ENCODE measurements at regions not wholly inside any gene's neighbourhood (a gene's known extent, or its start where the extent isn't known, plus 50 kb on each side); places are given as distances from the start of the nearest gene placed in this dataset.

DNA sequence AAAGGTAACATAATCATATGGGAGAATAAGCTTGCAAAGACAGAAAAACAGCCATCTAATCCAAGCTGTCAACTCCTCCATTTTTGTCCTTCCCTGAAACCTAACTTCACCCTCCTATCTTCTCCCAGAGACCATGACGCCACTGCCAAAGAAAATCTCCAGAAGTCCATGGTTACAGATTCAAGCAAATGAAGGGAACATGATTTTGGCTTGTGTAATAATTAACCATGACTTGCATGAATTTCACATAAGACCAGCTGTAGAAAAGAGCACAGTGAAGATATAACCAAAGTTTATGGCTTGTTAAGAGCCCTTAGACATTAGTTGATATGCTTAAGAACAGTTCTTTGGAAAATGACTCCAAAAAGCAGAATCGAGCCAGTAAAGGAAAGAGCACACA, 342.1 kb upstream of the NRSN1 start:
- Histone ChIP-seq H3K4me2 (ENCODE audit: low read length) (no peak overlapping the region), H3K9me2 (ENCODE audit: insufficient read depth) (no peaks in the 10 kb centered on the region), H4K20me1 (ENCODE audit: insufficient read depth) (no peaks in the 10 kb centered on the region), H2AFZ (ENCODE audit: low read depth, low read length, poor library complexity, severe bottlenecking) (no peak overlapping the region), H3K4me1 (ENCODE audit: control insufficient read depth in 1 of 2, insufficient read depth in 2 of 2, low read length in 2 of 2) (no peaks in the 10 kb centered on the region), H3K9me3 (ENCODE audit: control insufficient read depth in 1 of 2, insufficient read depth in 1 of 2, low read depth in 1 of 2, low read length in 2 of 2) (no peaks in the 10 kb centered on the region), H3K36me3 (ENCODE audit: control insufficient read depth in 1 of 2, insufficient read depth in 2 of 2, low read length in 2 of 2) (no peaks in the 10 kb centered on the region), H3K27ac (ENCODE audit: low read depth, low read length) (no peak overlapping the region), H3K9ac (ENCODE audit: low read length) (no peak overlapping the region), H3K4me3 (replicated peaks in 1 of 2; ENCODE audit: low read depth in 1 of 2, low read length in 2 of 2) (no peak overlapping the region), H3K79me2 (ENCODE audit: insufficient read depth, low read length) (no peaks in the 10 kb centered on the region), H3K27me3 (ENCODE audit: insufficient read depth, low read length) (no peaks in the 10 kb centered on the region)
- RAD21 ChIA-PET (ENCODE audit: low non-redundant PET in 1 of 2, low total read pairs in 2 of 2, uncharacterized antibody in 2 of 2, unreplicated experiment in 2 of 2) = no interaction called here
- POLR2A ChIA-PET = no interaction called here
- no peak for DNase-seq (ENCODE audit: low read depth, low spot score)
- ATAC-seq = no peak
- no TSS peak for BruUV-seq (replicated peaks)
- no peak for TF ChIP-seq EZH2phosphoT487 (IDR thresholded peaks at IDR 0.05; ENCODE audit: borderline replicate concordance)
- TF ChIP-seq REST (IDR thresholded peaks at IDR 0.05; ENCODE audit: low read depth) = no peak
- TF ChIP-seq, protein P1, sequence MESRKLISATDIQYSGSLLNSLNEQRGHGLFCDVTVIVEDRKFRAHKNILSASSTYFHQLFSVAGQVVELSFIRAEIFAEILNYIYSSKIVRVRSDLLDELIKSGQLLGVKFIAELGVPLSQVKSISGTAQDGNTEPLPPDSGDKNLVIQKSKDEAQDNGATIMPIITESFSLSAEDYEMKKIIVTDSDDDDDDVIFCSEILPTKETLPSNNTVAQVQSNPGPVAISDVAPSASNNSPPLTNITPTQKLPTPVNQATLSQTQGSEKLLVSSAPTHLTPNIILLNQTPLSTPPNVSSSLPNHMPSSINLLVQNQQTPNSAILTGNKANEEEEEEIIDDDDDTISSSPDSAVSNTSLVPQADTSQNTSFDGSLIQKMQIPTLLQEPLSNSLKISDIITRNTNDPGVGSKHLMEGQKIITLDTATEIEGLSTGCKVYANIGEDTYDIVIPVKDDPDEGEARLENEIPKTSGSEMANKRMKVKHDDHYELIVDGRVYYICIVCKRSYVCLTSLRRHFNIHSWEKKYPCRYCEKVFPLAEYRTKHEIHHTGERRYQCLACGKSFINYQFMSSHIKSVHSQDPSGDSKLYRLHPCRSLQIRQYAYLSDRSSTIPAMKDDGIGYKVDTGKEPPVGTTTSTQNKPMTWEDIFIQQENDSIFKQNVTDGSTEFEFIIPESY (IDR thresholded peaks at IDR 0.05; ENCODE audit: extremely low read depth, insufficient replicate concordance, low read length) = no peak
- TF ChIP-seq POLR2A (IDR thresholded peaks at IDR 0.05; ENCODE audit: borderline replicate concordance, extremely low read depth, insufficient read depth, insufficient read length) = no peak
- no peak for TF ChIP-seq ZNF274 (IDR thresholded peaks at IDR 0.05; ENCODE audit: low read depth, low read length)
- TF ChIP-seq, protein P2, sequence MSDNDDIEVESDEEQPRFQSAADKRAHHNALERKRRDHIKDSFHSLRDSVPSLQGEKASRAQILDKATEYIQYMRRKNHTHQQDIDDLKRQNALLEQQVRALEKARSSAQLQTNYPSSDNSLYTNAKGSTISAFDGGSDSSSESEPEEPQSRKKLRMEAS (IDR thresholded peaks at IDR 0.05) = no peak
- no peak for TF ChIP-seq RAD21 (IDR thresholded peaks at IDR 0.05; ENCODE audit: low read depth)
- TF ChIP-seq, protein P3, sequence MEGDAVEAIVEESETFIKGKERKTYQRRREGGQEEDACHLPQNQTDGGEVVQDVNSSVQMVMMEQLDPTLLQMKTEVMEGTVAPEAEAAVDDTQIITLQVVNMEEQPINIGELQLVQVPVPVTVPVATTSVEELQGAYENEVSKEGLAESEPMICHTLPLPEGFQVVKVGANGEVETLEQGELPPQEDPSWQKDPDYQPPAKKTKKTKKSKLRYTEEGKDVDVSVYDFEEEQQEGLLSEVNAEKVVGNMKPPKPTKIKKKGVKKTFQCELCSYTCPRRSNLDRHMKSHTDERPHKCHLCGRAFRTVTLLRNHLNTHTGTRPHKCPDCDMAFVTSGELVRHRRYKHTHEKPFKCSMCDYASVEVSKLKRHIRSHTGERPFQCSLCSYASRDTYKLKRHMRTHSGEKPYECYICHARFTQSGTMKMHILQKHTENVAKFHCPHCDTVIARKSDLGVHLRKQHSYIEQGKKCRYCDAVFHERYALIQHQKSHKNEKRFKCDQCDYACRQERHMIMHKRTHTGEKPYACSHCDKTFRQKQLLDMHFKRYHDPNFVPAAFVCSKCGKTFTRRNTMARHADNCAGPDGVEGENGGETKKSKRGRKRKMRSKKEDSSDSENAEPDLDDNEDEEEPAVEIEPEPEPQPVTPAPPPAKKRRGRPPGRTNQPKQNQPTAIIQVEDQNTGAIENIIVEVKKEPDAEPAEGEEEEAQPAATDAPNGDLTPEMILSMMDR (IDR thresholded peaks at IDR 0.05 in 2 of 3, conservative IDR thresholded peaks at IDR 0.05 in 1 of 3; ENCODE audit: borderline replicate concordance in 1 of 3, insufficient read depth in 1 of 3, low read depth in 2 of 3, low read length in 2 of 3) = no peak
- no peak for TF ChIP-seq CBX3 (IDR thresholded peaks at IDR 0.05; ENCODE audit: low read depth)
- TF ChIP-seq ZFX (IDR thresholded peaks at IDR 0.05) = no peak
- TF ChIP-seq POLR2AphosphoS5 (IDR thresholded peaks at IDR 0.05; ENCODE audit: low read depth, low read length) = no peak
- TF ChIP-seq SRF (IDR thresholded peaks at IDR 0.05; ENCODE audit: low read depth) = no peak
- no peak for TF ChIP-seq SP1 (IDR thresholded peaks at IDR 0.05; ENCODE audit: low read depth)
- TF ChIP-seq YY1 (IDR thresholded peaks at IDR 0.05; ENCODE audit: extremely low read depth, insufficient replicate concordance, low read depth, low read length) = no peak
- no peak for TF ChIP-seq CEBPB (IDR thresholded peaks at IDR 0.05; ENCODE audit: low read depth)
- no peak for TF ChIP-seq EZH2 (IDR thresholded peaks at IDR 0.05)
- TF ChIP-seq, protein P4, sequence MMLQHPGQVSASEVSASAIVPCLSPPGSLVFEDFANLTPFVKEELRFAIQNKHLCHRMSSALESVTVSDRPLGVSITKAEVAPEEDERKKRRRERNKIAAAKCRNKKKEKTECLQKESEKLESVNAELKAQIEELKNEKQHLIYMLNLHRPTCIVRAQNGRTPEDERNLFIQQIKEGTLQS (IDR thresholded peaks at IDR 0.05) = no peak
- TF ChIP-seq SIN3A (IDR thresholded peaks at IDR 0.05; ENCODE audit: low read depth) = no peak
- TF ChIP-seq EGR1 (IDR thresholded peaks at IDR 0.05; ENCODE audit: low read depth) = no peak
- CTCF ChIA-PET = no interaction called here
- intact Hi-C loops (cut with micrococcal nuclease) = no loop called here
